ENCODE measurements at regions not wholly inside any gene's neighbourhood (a gene's known extent, or its start where the extent isn't known, plus 50 kb on each side); places are given as distances from the start of the nearest gene placed in this dataset.

DNA sequence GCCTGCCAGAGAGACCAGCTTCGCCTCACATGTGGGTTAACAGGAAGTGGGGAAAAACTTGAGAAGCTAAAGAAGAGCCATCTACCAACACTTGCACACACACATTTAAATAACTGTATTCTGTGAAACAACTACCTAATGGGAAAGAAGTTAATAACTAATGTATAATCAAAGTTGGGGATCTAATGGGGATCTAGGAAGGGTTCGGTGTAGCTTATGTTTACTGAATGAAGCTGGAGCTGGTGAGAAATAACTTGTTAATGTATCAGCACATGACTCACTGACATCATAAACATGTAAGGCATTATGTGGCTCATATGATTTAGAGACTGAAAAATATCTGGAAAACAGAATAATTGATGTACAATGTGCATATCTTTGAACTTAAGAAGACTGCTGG is 421.3 kb upstream of the NXPH2 start:
- H3K4me3 ChIP-seq (ENCODE audit: low read depth in 1 of 3, low read length in 3 of 3), result no peak overlapping the region
- DNase-seq (ENCODE audit: low spot score), result no peak
- no peaks in the 10 kb centered on the region for H3K9me3 ChIP-seq (ENCODE audit: control insufficient read depth in 4 of 4, low read length in 3 of 4)
- no peak overlapping the region for H3K9ac ChIP-seq (ENCODE audit: low read depth in 1 of 2, low read length in 2 of 2)
- no peak for TF ChIP-seq GABPA (IDR thresholded peaks at IDR 0.05 in 1 of 2, conservative IDR thresholded peaks at IDR 0.05 in 1 of 2)
- TF ChIP-seq YY1 (IDR thresholded peaks at IDR 0.05), result no peak
- TF ChIP-seq SP1 (IDR thresholded peaks at IDR 0.05), result no peak
- TF ChIP-seq NR2F2 (IDR thresholded peaks at IDR 0.05), result no peak
- no peak for TF ChIP-seq ZBTB33 (IDR thresholded peaks at IDR 0.05)
- no peak for TF ChIP-seq RXRA (IDR thresholded peaks at IDR 0.05)
- no peak for TF ChIP-seq HNF4A (conservative IDR thresholded peaks at IDR 0.05)
- TF ChIP-seq CTCF (IDR thresholded peaks at IDR 0.05; ENCODE audit: low read depth, low read length, missing input control), result no peak
- no peak for TF ChIP-seq FOXA2 (IDR thresholded peaks at IDR 0.05)
- no peak for TF ChIP-seq MAX (IDR thresholded peaks at IDR 0.05)
- TF ChIP-seq EGR1 (IDR thresholded peaks at IDR 0.05; ENCODE audit: low read depth in 2 of 2), result no peak
- TF ChIP-seq FOXA1 (IDR thresholded peaks at IDR 0.05), result no peak
- H3K27ac ChIP-seq (ENCODE audit: low read depth in 1 of 2, low read length in 2 of 2), result no peak overlapping the region
- no peaks in the 10 kb centered on the region for H3K36me3 ChIP-seq (ENCODE audit: control insufficient read depth in 4 of 4, insufficient read depth in 3 of 4, low read depth in 1 of 4, low read length in 3 of 4)
- WGBS, result 87% methylated on average over 2 of the region's 2 CpGs
- no peaks in the 10 kb centered on the region for H3K27me3 ChIP-seq (ENCODE audit: control insufficient read depth in 4 of 4, insufficient read depth in 4 of 4, low read length in 3 of 4)
- no peaks in the 10 kb centered on the region for H3K4me1 ChIP-seq (ENCODE audit: control insufficient read depth in 4 of 4, insufficient read depth in 4 of 4, low read length in 3 of 4)

DNA sequence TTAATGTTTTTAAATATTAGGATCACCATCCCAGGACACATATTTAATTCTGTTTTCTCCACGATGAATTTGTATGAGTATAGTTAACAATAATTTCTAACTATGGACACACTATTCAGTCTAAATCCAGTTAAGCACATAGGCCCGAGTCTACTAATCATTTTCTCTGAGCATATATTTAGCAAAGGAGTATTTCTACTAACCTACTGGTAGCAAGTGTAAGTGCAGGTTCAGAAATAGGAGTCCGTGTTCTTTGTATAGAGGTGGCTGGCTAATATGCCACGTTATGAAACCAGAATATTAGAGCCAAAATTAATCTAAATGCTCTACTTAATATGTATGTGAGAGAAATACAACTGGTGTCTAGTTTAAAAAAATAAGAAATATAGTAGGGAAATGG is 416.6 kb upstream of the NXPH2 start:
- H3K4me1 ChIP-seq (ENCODE audit: control insufficient read depth in 4 of 4, insufficient read depth in 4 of 4, low read length in 3 of 4), result no peaks in the 10 kb centered on the region
- no peak overlapping the region for H3K9ac ChIP-seq (ENCODE audit: low read depth in 1 of 2, low read length in 2 of 2)
- H3K27me3 ChIP-seq (ENCODE audit: control insufficient read depth in 4 of 4, insufficient read depth in 4 of 4, low read length in 3 of 4), result no peaks in the 10 kb centered on the region
- no peaks in the 10 kb centered on the region for H3K36me3 ChIP-seq (ENCODE audit: control insufficient read depth in 4 of 4, insufficient read depth in 3 of 4, low read depth in 1 of 4, low read length in 3 of 4)
- no peak overlapping the region for H3K27ac ChIP-seq (ENCODE audit: low read depth in 1 of 2, low read length in 2 of 2)
- DNase-seq (ENCODE audit: low spot score), result no peak
- H3K9me3 ChIP-seq (ENCODE audit: control insufficient read depth in 4 of 4, low read length in 3 of 4), result no peaks in the 10 kb centered on the region
- 71% methylated on average over 4 of the region's 4 CpGs for WGBS
- TF ChIP-seq NR2F2 (IDR thresholded peaks at IDR 0.05) (no peak), SP1 (IDR thresholded peaks at IDR 0.05) (no peak), TAF1 (conservative IDR thresholded peaks at IDR 0.05) (no peak), CTCF (IDR thresholded peaks at IDR 0.05; ENCODE audit: low read depth, low read length, missing input control) (no peak), HNF4G (IDR thresholded peaks at IDR 0.05) (no peak), RXRA (IDR thresholded peaks at IDR 0.05) (no peak), JUND (IDR thresholded peaks at IDR 0.05) (no peak), EGR1 (IDR thresholded peaks at IDR 0.05; ENCODE audit: low read depth in 2 of 2) (no peak), MAX (IDR thresholded peaks at IDR 0.05) (no peak), ZBTB33 (IDR thresholded peaks at IDR 0.05) (no peak), RAD21 (IDR thresholded peaks at IDR 0.05) (no peak)
- TF ChIP-seq, protein P1, sequence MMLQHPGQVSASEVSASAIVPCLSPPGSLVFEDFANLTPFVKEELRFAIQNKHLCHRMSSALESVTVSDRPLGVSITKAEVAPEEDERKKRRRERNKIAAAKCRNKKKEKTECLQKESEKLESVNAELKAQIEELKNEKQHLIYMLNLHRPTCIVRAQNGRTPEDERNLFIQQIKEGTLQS (IDR thresholded peaks at IDR 0.05), result no peak
- H3K4me3 ChIP-seq (ENCODE audit: low read depth in 1 of 3, low read length in 3 of 3), result no peak overlapping the region

Measured in liver (tissue), 8 donors.